Epithelial cell of esophagus (primary cell): ENCODE measurements at regions not wholly inside any gene's neighbourhood (a gene's known extent, or its start where the extent isn't known, plus 50 kb on each side); places are given as distances from the start of the nearest gene placed in this dataset.

Source experiments
- DNase-seq: peaks from one replicate; pipeline ENCODE4 v3.0.0; 2010; ENCODE audit warnings: low read depth
- H3K4me3 ChIP-seq: 2 replicates; pipeline ENCODE4 v1.5.1; 2011; ENCODE audit warnings: mild to moderate bottlenecking, low read length, control low read depth
- CTCF ChIP-seq: IDR thresholded peaks from 2 replicates; pipeline ENCODE4 v1.5.1; 2011; ENCODE audit warnings: low read depth, mild to moderate bottlenecking, low read length, control low read depth, inconsistent platforms; ENCODE audit not compliant: insufficient read depth; ENCODE audit errors: missing control alignments

GRCh38 chr10:108453166-108453565 is 1288.7 kb upstream of the SORCS1 start:
- DNase-seq, result no peak
- no peak overlapping the region for H3K4me3 ChIP-seq
- no peak for TF ChIP-seq CTCF

DNA sequence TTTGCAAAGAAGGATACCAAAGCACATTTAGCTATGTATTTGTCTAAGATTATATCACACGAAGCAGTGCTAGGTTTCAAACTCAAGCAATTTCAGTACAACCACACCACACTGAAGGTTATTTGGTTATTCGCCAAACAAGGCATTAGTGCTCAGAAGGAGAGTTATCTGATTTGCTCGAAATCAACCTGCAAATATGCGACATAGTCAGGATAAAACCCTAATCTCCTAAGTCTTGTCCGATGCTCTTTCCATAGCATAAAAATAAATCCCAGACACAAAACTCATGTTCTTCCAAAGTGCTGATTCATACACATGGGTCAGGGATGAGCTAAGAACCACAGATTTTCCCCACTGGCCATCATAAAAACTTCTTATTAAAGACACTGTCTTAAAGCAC is 1288.0 kb upstream of the SORCS1 start:
- TF ChIP-seq CTCF, result no peak
- DNase-seq, result no peak
- no peak overlapping the region for H3K4me3 ChIP-seq

GRCh38 chr10:108450280-108450679 is 1285.8 kb upstream of the SORCS1 start:
- no peak overlapping the region for H3K4me3 ChIP-seq
- no peak for TF ChIP-seq CTCF
- DNase-seq, result no peak

- no peak for TF ChIP-seq CTCF
- no peak for DNase-seq
- H3K4me3 ChIP-seq, result no peak overlapping the region
These were observed 1281.2 kb upstream of the SORCS1 start for GRCh38 chr10:108445746-108446145.

GRCh38 chr10:108443636-108444035 is 1279.1 kb upstream of the SORCS1 start:
- no peak for TF ChIP-seq CTCF
- no peak for DNase-seq
- H3K4me3 ChIP-seq, result no peak overlapping the region

GRCh38 chr10:108439397-108439796 is 1274.9 kb upstream of the SORCS1 start:
- DNase-seq, result no peak
- no peak for TF ChIP-seq CTCF
- no peak overlapping the region for H3K4me3 ChIP-seq

- DNase-seq, result no peak
- TF ChIP-seq CTCF, result no peak
- H3K4me3 ChIP-seq, result no peak overlapping the region
These were observed 1271.6 kb upstream of the SORCS1 start for GRCh38 chr10:108436096-108436495.
